Central memory CD4-positive, alpha-beta T cell (primary cell): ENCODE measurements at regions not wholly inside any gene's neighbourhood (a gene's known extent, or its start where the extent isn't known, plus 50 kb on each side); places are given as distances from the start of the nearest gene placed in this dataset.
"Not testable (repeated sequence)": the region's sequence is repeated elsewhere in the genome, so short reads cannot be mapped to it uniquely, and the experiment has no call there.

ENCODE experiments used
- DNase-seq: peaks from one replicate; pipeline ENCODE4 v3.0.0; 2022

- DNase-seq: no peak
These were observed 455.4 kb upstream of the FAR2 start for GRCh38 chr12:28693565-28694219.

- no peak for DNase-seq
These were observed 450.5 kb upstream of the FAR2 start for GRCh38 chr12:28698553-28698952.

GRCh38 chr12:28699029-28699428 lies 450.0 kb upstream of the FAR2 start:
- DNase-seq: no peak

- no peak for DNase-seq
These were observed 448.9 kb upstream of the FAR2 start for GRCh38 chr12:28700161-28700560.

DNA sequence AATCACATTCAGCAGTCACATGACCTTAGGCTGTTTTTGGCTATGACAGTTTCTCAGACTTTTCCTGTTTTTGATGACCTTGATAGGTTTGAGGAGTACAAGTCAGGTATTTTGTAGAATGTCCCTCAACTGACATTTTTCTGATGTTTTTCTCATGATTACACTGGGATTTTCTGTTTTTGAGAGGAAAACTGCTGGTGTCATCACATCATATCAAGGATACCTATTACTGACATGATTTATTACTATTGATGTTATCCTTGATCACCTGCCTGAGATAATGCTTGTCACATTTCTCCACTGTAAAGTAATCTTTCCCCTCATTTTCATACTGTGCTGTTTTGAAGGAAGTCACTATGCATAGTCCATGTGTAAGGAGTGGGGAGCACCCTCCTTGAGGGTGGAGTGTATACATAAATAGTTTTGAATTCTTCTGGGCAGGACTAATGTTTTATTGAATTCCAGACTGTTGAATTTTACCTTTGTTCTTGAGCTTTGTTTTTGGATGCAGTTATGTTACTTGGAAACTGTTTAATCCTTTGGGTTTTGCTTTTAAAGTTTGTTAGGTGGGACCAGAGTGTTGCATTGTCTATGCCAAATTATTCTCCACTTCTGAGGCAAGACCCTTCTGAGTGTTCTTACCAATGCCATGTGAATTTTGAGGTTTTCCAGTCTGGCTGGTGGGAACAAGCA lies 444.5 kb upstream of the FAR2 start:
- DNase-seq: no peak

GRCh38 chr12:28708918-28709371 lies 440.1 kb upstream of the FAR2 start:
- no peak for DNase-seq

DNA sequence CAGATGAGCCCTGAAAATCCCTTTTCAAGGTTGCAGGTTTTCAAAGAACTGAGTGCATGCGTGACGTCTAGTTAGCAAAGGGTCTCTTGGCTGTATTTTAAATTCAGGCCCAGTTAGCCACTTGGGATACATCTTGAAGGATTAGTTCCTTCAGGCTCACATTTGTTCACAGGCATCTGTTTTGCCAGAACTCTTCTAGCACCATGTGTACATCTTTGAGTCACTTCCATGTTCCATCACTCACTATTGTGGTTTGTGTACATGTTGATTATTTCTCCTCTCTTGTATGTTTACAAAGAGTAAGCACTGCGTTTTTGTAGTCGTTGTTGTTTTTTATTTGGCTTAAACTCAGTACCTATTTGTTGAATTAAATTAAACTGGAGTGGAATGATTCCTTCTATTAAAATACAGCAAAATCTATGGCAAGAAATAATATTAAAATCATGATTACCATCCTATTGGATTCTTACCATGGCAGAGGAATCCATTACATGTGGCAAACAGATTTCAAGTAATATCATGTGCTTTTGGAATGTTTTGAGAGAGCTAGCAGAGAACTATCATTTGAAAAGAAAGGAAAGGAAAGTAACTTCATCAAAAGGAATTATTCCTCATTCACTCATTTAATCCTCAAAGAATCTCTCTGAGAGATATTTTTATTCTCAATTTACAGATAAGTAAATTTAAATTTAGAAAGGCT lies 438.9 kb upstream of the FAR2 start:
- DNase-seq: no peak

DNA sequence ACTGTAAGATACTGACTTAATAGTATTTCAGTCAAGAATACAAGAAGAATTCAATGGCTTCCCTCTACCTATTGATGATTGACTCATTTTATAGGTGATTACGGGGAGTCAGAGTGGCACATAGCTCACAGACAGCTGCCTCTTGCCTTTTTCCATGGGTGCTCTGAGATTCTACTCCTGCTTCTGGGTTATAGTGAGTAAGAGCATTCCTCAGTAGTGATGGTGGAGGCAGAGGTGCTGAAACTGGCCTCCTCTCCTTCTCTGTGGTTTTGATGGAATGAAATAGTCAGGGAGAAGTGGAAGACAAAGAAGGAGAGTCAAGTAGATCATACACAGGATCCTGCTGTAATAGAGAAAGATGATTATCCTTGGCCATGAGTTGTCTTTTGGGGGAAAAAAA lies 438.2 kb upstream of the FAR2 start:
- no peak for DNase-seq

GRCh38 chr12:28711421-28711820 lies 437.7 kb upstream of the FAR2 start:
- DNase-seq: no peak

DNA sequence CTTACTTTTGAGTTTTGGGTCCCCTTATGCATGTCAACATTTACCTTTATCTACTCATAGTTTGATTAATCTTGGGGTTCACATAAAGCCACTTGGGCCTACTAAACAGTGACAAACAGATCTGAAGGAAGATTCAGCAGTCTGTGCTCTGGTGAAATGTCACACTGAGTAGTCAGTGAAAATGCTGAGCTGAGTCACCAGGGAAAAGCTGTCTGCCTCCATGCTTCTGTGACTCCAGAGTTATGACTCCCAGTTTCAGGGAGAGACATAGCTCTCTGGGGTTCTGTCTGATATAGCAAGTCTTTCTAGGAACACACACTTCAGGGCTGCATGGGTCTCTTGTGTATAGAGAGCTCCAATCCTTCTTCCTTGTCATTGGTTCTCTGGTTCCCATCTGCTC lies 406.3 kb upstream of the FAR2 start:
- no peak for DNase-seq

GRCh38 chr12:28746734-28747325 lies 402.2 kb upstream of the FAR2 start:
- no peak for DNase-seq

DNA sequence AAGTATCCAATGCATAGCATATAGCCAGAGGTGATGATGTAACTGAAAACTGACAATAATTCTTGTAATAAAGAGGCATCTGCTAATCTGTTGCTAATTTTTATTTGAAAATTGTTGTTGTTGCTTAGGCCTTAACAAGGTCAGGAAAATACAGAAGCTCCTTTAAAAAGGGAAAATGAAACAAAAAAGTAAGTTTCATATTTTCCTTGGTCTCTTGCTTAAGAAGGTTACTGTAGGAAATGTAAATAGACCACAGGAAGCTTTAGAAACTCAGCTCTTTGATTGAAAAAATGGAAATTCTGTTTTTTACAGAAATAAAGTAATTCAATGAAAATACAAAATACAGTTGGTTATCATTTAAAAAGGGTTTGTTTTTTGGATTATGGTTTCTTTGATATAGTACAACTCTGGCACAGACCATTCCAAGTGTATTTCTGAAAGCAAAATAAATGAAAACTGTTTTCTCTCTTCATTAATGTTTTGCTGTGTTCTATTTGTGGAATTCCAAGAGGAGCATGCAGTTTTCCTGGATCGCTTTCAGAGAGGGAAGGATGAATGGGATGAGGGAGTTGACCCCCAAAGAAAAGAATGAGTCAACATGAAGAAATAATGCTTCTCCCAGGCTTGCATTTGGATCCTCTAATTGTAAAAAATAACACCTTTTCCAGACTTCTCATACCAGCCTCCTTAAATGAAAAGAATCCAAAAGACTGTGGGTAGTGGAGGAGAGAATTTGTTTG lies 398.0 kb upstream of the FAR2 start:
- DNase-seq: no peak

GRCh38 chr12:28755027-28755426 lies 394.1 kb upstream of the FAR2 start:
- no peak for DNase-seq

DNA sequence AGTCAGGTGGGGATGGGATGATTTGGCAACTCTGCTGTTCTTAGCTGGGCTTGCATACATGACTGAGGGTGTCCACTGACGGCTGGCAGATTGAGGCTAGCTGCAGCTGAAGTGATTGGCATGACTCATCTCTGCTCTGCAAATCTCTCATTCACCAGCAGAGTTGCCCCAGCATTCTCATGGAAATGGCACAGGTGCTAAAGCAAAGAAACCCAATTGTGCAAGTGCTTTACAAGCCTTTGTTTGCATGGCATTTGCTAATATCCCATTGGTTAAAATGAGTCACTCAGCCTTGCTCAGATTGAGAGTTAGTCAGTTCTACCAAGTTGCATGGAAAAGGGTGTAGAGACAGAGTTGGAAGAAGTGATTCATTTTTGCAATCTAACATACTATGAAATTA lies 389.7 kb upstream of the FAR2 start:
- DNase-seq: no peak

- DNase-seq: not testable (repeated sequence)
These were observed 388.8 kb upstream of the FAR2 start for GRCh38 chr12:28760040-28760903.

- not testable (repeated sequence) for DNase-seq
These were observed 387.2 kb upstream of the FAR2 start for GRCh38 chr12:28761897-28762296.

DNA sequence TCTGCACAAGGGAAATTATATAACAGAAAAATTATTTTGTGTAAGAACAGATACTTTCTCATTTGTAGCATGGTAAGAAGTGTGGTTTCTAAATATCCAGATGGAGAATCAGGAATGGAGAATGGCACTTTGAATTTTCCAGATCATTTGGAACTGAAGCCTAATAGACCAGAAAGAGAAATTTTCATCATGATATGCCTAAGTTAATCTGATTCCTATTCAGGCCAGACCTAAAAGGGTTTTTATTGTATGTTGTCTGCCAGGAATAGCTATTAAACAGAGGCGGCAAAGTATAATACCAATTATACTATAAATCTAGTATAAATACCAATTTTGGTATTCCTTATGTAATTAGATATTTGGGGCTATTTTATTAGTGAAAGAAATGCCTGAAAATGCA lies 382.7 kb upstream of the FAR2 start:
- no peak for DNase-seq

DNA sequence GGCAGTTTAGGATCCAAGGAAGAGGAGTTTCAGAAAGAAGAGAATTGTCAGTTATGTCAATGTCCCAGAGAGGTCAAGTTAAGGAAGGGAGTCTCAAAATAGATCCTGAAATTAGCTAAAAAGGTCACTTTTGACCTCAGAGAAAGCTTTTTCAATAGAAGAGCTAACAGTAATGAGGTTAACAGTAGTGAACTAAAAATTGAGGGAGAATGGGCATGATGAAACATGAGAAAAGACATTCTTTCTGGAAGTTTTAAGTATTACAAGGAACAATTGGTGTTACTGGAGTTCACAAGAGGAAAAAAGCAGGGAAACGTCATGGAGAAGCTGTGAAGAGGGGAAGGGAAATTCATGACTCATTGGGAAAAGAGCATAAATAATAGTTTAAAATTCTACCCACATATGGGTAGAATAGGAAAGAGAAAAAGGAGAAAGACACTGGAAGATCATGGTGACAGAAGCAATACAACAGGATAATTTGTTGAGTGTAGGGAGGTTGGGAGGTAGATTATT lies 381.2 kb upstream of the FAR2 start:
- no peak for DNase-seq

DNA sequence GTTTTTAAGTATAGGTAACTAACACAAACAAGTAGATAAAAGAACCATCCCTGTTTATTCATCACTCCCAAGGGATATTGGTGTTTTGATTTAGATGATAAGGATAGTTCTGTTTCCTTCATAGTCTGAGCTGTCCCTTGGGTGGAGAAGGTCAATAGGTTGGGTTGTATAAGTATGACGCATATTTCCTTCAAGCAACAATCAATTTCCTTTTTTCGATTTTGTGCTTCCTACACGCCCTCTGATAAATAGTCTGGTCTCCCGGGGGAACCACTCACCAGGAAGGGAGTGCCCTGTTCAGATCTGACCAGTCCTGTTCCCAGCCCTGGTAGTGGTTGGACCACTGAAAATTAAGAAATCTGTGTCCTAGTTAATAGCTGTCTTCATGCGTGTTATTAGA lies 378.8 kb upstream of the FAR2 start:
- DNase-seq: no peak

DNA sequence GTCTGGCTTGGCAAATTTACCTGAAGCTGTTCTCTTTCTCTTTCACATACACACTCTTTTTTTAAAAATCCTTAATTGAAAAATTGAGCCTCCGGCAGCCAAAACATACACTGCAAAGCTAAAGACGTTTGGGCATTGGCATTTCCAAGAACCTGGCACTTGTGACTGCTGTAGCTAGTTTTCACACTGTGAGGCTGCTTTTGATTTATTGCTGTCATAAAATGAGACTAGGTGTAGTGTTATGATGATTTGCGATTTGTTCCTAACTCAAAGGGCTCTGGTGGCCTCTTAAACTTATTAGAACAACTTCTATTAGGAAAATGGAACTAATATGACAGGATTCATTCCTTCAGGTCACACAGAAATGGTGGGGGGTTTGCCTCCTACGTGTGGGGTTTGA lies 377.1 kb upstream of the FAR2 start:
- no peak for DNase-seq

- no peak for DNase-seq
These were observed 373.5 kb upstream of the FAR2 start for GRCh38 chr12:28775556-28775955.

DNA sequence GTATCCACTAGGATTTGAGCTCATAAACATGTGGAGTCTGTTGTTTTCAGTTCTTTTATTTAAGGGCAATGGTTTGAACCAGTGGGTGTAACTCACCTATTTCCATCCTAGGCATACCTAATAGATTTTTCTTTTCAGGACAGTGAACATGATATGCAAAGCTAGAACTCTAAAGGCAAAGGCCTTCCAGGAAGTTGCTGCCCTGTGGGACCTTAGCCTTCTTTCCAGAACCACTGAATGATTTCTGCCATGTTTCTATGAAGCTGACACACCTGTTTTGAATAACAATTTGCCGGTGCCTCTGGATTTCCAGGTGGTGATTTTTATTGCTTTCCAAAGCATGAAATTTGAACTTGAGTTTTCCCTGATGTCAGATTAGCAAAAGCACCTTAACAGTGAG lies 372.9 kb upstream of the FAR2 start:
- DNase-seq: no peak
